DOHH2 (cell line): ENCODE measurements at regions not wholly inside any gene's neighbourhood (a gene's known extent, or its start where the extent isn't known, plus 50 kb on each side); places are given as distances from the start of the nearest gene placed in this dataset.

Experiments used
- EZH2phosphoT487 ChIP-seq: fragments of 200-600 bp; sonication (generic); IDR thresholded peaks from 2 replicates; pipeline ENCODE4 v1.6.1; 2017; ENCODE audit warnings: borderline replicate concordance, mild to moderate bottlenecking, antibody characterized with exemption, low read length, moderate library complexity, mixed read lengths
- TF ChIP-seq, protein P1 (sequence below): fragments of 200-600 bp; sonication (generic); IDR thresholded peaks from one replicate; pipeline ENCODE4 v1.5.1; 2014; ENCODE audit warnings: antibody characterized with exemption, mild to moderate bottlenecking, low read depth, low read length; ENCODE audit not compliant: poor library complexity, severe bottlenecking

DNA sequence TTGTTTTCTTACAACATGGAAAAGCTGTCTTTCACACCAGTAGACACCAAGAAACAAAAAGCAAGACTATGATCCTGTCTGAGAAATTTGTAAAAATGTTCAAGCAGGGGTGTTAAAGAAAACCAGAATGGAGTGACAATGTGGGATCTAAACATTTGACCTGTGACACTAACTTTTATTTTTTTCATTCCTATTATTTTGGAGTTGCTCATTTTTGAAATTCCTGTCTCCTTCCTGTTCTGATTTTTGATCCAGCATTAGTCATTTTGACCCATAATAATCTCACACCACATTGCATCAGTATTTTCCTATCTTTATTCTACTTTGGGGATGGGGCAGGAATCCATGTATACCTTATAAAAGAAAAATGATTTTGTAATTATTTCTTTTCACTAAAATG is 164.2 kb downstream of the DLEU7 start:
- TF ChIP-seq, protein P1, sequence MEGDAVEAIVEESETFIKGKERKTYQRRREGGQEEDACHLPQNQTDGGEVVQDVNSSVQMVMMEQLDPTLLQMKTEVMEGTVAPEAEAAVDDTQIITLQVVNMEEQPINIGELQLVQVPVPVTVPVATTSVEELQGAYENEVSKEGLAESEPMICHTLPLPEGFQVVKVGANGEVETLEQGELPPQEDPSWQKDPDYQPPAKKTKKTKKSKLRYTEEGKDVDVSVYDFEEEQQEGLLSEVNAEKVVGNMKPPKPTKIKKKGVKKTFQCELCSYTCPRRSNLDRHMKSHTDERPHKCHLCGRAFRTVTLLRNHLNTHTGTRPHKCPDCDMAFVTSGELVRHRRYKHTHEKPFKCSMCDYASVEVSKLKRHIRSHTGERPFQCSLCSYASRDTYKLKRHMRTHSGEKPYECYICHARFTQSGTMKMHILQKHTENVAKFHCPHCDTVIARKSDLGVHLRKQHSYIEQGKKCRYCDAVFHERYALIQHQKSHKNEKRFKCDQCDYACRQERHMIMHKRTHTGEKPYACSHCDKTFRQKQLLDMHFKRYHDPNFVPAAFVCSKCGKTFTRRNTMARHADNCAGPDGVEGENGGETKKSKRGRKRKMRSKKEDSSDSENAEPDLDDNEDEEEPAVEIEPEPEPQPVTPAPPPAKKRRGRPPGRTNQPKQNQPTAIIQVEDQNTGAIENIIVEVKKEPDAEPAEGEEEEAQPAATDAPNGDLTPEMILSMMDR = no peak
- TF ChIP-seq EZH2phosphoT487 = no peak
